ENCODE measurements at regions not wholly inside any gene's neighbourhood (a gene's known extent, or its start where the extent isn't known, plus 50 kb on each side); places are given as distances from the start of the nearest gene placed in this dataset.

DNA sequence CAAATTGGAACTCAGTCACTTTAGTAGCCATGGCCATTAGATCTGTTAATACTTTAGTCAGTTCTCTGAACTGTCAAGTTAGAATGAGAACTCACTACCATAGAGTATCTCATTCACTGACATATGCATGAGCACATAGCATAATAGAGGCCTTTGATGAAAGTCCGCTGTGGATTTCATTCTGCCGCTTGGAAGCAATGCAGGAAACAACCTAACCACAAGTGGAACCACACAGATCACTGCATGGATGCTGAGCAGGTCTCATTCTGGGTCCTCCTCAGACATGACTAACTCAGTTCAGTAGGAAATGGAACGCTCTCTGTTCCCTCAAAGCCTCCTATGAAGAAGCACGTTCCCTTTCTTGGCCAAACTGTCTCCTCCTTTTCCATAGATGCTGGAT lies 1624.8 kb upstream of the TENM3 start:
- Histone ChIP-seq H3K27me3 (ENCODE audit: control insufficient read depth in 3 of 3, insufficient read depth in 3 of 3, low read length in 2 of 3) (no peaks in the 10 kb centered on the region), H3K27ac (ENCODE audit: low read depth in 1 of 2, low read length in 1 of 2) (no peak overlapping the region), H3K36me3 (ENCODE audit: control insufficient read depth in 4 of 4, insufficient read depth in 4 of 4, low read length in 4 of 4) (no peaks in the 10 kb centered on the region), H3K9me3 (ENCODE audit: control insufficient read depth in 4 of 4, insufficient read depth in 3 of 4, low read length in 3 of 4) (no peaks in the 10 kb centered on the region), H3K4me3 (no peak overlapping the region), H3K4me1 (ENCODE audit: control insufficient read depth in 5 of 5, insufficient read depth in 5 of 5, low read length in 5 of 5) (no peaks in the 10 kb centered on the region), H3K9ac (ENCODE audit: insufficient read depth in 1 of 2, low read length in 2 of 2) (no peak overlapping the region)
- DNase-seq (no peak), ATAC-seq (ENCODE audit: insufficient read depth, low FRiP score) (no peak)
- TF ChIP-seq, protein P1, sequence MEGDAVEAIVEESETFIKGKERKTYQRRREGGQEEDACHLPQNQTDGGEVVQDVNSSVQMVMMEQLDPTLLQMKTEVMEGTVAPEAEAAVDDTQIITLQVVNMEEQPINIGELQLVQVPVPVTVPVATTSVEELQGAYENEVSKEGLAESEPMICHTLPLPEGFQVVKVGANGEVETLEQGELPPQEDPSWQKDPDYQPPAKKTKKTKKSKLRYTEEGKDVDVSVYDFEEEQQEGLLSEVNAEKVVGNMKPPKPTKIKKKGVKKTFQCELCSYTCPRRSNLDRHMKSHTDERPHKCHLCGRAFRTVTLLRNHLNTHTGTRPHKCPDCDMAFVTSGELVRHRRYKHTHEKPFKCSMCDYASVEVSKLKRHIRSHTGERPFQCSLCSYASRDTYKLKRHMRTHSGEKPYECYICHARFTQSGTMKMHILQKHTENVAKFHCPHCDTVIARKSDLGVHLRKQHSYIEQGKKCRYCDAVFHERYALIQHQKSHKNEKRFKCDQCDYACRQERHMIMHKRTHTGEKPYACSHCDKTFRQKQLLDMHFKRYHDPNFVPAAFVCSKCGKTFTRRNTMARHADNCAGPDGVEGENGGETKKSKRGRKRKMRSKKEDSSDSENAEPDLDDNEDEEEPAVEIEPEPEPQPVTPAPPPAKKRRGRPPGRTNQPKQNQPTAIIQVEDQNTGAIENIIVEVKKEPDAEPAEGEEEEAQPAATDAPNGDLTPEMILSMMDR (IDR thresholded peaks at IDR 0.05; ENCODE audit: control extremely low read depth, extremely low read depth) = no peak
- WGBS, 2 donors = 38 to 63% methylated on average over 4 of the region's 4 CpGs

DNA sequence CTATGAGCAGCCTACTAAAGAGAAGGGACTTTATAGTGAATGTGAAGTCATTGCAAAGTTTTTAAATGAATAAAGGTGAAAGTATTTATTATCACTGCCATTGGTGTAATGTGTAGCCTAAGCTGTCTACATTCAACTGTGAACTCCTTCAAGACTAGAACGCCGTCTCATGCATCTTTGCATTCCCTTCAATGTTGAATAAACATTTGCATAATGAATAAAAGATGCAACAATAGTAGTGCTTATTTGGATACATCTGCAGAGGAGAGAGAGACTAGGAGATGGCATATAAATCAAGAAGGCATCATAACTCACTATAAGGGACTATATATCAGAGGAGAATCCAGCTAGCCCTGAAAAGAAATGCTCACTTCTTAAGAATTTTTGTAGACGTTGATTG lies 1623.8 kb upstream of the TENM3 start:
- Histone ChIP-seq H3K9me3 (ENCODE audit: control insufficient read depth in 4 of 4, insufficient read depth in 3 of 4, low read length in 3 of 4) (no peaks in the 10 kb centered on the region), H3K27me3 (ENCODE audit: control insufficient read depth in 3 of 3, insufficient read depth in 3 of 3, low read length in 2 of 3) (no peaks in the 10 kb centered on the region), H3K36me3 (ENCODE audit: control insufficient read depth in 4 of 4, insufficient read depth in 4 of 4, low read length in 4 of 4) (no peaks in the 10 kb centered on the region), H3K9ac (ENCODE audit: insufficient read depth in 1 of 2, low read length in 2 of 2) (no peak overlapping the region), H3K4me1 (ENCODE audit: control insufficient read depth in 5 of 5, insufficient read depth in 5 of 5, low read length in 5 of 5) (no peaks in the 10 kb centered on the region), H3K4me3 (no peak overlapping the region), H3K27ac (ENCODE audit: low read depth in 1 of 2, low read length in 1 of 2) (no peak overlapping the region)
- no peak for ATAC-seq (ENCODE audit: insufficient read depth, low FRiP score)
- WGBS, 2 donors = 91 to 93% methylated on average over 3 of the region's 3 CpGs
- TF ChIP-seq, protein P1 (IDR thresholded peaks at IDR 0.05; ENCODE audit: control extremely low read depth, extremely low read depth) = no peak
- DNase-seq = no peak

DNA sequence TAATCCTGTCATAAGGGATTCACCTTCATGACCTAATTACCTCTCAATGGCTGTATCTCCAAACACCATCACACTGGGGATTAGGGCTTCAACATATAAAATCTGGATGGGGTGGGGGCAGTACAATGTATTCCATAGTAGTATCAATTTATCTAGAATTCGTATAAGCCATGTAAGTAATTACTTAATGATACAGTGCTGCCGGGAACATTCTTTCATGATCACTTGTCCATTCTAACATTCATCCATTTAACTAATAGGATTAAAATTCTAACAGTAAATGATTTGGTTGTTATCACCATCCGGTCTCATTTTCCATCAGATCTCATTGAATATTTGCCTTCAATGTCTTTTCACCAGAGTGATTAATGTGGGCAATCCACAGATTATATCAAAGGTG lies 1620.9 kb upstream of the TENM3 start:
- Histone ChIP-seq H3K4me1 (ENCODE audit: control insufficient read depth in 5 of 5, insufficient read depth in 5 of 5, low read length in 5 of 5) (no peaks in the 10 kb centered on the region), H3K4me3 (no peak overlapping the region), H3K9me3 (ENCODE audit: control insufficient read depth in 4 of 4, insufficient read depth in 3 of 4, low read length in 3 of 4) (no peaks in the 10 kb centered on the region), H3K27me3 (ENCODE audit: control insufficient read depth in 3 of 3, insufficient read depth in 3 of 3, low read length in 2 of 3) (no peaks in the 10 kb centered on the region), H3K9ac (ENCODE audit: insufficient read depth in 1 of 2, low read length in 2 of 2) (no peak overlapping the region), H3K36me3 (ENCODE audit: control insufficient read depth in 4 of 4, insufficient read depth in 4 of 4, low read length in 4 of 4) (no peaks in the 10 kb centered on the region), H3K27ac (ENCODE audit: low read depth in 1 of 2, low read length in 1 of 2) (no peak overlapping the region)
- TF ChIP-seq, protein P1 (IDR thresholded peaks at IDR 0.05; ENCODE audit: control extremely low read depth, extremely low read depth) = no peak
- 70 to 72% methylated on average over 3 of the region's 3 CpGs for WGBS, 2 donors
- ATAC-seq (ENCODE audit: insufficient read depth, low FRiP score) = no peak
- DNase-seq = no peak

DNA sequence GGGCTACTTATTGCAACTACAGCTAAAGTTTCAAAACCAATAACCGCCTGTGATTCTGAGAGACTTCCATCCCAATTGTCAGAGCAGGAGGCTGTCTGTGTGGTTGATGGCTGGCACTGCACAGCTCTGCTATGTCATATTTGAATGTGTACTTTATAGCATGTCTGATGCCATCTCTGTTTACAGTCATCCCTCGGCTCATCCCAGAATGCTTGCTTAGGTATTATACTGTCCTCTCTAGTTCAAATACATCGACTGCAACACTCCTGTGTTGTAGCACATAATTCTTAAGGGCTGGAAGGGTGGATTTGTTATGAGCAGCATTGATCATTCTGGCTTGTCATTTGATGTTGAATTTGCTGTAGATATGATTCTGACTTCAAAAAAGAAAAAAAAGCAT lies 1617.5 kb upstream of the TENM3 start:
- ATAC-seq (ENCODE audit: insufficient read depth, low FRiP score) = no peak
- WGBS, 2 donors = 87 to 92% methylated on average over 3 of the region's 3 CpGs

More for the DNA sequence above, 1617.5 kb upstream of the TENM3 start:
- TF ChIP-seq, protein P1 (IDR thresholded peaks at IDR 0.05; ENCODE audit: control extremely low read depth, extremely low read depth) = no peak
- no peak for DNase-seq
- Histone ChIP-seq H3K27me3 (ENCODE audit: control insufficient read depth in 3 of 3, insufficient read depth in 3 of 3, low read length in 2 of 3) (no peaks in the 10 kb centered on the region), H3K9ac (ENCODE audit: insufficient read depth in 1 of 2, low read length in 2 of 2) (no peak overlapping the region), H3K36me3 (ENCODE audit: control insufficient read depth in 4 of 4, insufficient read depth in 4 of 4, low read length in 4 of 4) (no peaks in the 10 kb centered on the region), H3K4me1 (ENCODE audit: control insufficient read depth in 5 of 5, insufficient read depth in 5 of 5, low read length in 5 of 5) (no peaks in the 10 kb centered on the region), H3K27ac (ENCODE audit: low read depth in 1 of 2, low read length in 1 of 2) (no peak overlapping the region), H3K9me3 (ENCODE audit: control insufficient read depth in 4 of 4, insufficient read depth in 3 of 4, low read length in 3 of 4) (no peaks in the 10 kb centered on the region), H3K4me3 (no peak overlapping the region)
